Astrocyte of the spinal cord (primary cell): ENCODE measurements at regions not wholly inside any gene's neighbourhood (a gene's known extent, or its start where the extent isn't known, plus 50 kb on each side); places are given as distances from the start of the nearest gene placed in this dataset.
A peak's percentile ranks its signal among the peaks of the same experiment; 100 is the strongest.

Source experiments
- DNase-seq: peaks from one replicate; pipeline ENCODE4 v3.0.0; 2011; ENCODE audit warnings: low read depth, low spot score
- H3K4me3 ChIP-seq: 2 replicates; pipeline ENCODE4 v1.5.1; 2011; ENCODE audit warnings: low read depth, mild to moderate bottlenecking, low read length, moderate library complexity
- in situ Hi-C: cut with HindIII; loops from 2 replicates; pipeline ENCODE4 v1.10.0; 2017; ENCODE audit warnings: low sequenced_read_pairs
- TF ChIP-seq, protein P1 (sequence below): IDR thresholded peaks from 2 replicates; pipeline ENCODE4 v1.5.1; 2012; ENCODE audit warnings: low read depth, mild to moderate bottlenecking, low read length, inconsistent platforms

DNA sequence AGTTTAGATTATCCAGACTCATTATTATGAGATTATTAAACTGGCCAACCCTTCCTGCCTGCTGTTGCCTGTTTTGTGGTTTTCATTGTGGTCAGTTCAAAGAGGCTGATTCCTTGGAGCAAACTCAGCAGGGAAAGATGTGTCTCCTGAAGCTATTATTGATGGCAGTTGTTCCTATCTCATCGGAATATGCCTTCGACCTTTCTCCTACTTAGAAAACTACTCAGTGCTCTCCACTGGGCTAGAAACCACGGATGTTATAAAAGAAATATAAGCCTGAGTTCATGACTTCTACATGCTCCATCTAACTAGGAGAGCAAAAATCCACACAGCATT lies 80.2 kb upstream of the NAV2 start:
- in situ Hi-C loops, result no loop called here
- TF ChIP-seq, protein P1, sequence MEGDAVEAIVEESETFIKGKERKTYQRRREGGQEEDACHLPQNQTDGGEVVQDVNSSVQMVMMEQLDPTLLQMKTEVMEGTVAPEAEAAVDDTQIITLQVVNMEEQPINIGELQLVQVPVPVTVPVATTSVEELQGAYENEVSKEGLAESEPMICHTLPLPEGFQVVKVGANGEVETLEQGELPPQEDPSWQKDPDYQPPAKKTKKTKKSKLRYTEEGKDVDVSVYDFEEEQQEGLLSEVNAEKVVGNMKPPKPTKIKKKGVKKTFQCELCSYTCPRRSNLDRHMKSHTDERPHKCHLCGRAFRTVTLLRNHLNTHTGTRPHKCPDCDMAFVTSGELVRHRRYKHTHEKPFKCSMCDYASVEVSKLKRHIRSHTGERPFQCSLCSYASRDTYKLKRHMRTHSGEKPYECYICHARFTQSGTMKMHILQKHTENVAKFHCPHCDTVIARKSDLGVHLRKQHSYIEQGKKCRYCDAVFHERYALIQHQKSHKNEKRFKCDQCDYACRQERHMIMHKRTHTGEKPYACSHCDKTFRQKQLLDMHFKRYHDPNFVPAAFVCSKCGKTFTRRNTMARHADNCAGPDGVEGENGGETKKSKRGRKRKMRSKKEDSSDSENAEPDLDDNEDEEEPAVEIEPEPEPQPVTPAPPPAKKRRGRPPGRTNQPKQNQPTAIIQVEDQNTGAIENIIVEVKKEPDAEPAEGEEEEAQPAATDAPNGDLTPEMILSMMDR, result no peak
- peak; percentile 70 for DNase-seq
- no peak overlapping the region for H3K4me3 ChIP-seq

DNA sequence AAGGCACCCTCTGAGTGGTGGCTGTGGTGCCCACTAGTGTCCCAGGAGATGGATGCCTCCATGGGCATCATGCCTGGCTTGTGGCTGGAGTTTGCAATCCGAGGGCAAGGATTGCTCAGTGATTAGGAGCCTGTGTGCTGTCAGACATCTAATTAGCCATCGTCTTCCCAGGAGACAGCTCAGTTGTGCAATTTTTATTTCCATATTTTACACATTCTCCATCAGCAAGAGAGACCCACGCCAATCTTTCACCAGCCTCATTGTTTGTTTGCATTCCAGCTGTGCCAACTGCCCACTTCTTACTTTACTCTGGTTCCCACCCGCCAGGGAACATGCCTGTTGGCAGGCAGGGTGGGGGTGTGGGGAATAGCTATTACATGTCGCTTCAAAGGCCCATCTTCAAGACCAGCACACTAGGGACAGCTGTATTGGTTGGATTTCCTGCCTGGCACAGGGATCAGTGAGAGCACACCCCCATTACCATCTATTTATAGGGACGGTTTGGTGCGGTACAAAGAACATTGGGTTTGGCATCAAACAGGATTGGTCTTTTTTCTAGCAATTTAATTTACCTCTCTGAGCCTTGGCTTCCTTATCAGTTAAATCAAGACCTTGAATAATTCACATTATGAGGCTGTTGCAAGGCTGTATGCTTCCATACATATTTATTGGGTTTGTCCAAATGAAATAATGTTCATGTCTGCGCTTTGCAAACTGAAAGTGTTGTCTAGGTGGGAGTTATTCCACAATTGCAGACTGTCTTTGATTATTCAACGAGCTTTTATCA lies 80.7 kb upstream of the NAV2 start:
- no peak overlapping the region for H3K4me3 ChIP-seq
- peak; percentile 13 for DNase-seq
- TF ChIP-seq, protein P1, result no peak
- in situ Hi-C loops, result no loop called here

DNA sequence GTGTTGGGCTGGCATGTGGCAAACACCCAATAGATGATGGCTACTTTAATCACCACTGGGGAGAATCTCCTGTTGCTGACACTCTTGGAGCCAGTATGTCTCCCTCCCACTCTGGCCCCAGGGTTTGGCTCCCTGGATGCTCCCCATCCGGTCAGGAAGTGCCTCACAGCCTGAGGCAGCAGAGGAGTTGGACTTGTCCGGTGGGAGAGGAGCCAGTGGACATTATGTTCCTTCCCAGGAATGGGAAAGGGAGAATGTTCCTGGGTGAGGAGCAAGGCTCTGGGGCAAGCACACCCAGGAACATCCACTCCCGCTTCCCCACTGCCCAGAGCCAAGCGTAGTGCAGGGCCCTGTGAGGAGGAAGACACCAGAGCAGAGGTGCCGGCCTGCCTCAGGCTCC lies 84.6 kb upstream of the NAV2 start:
- DNase-seq, result peak; percentile 55
- in situ Hi-C loops, result no loop called here
- TF ChIP-seq, protein P1, result no peak
- H3K4me3 ChIP-seq, result no peak overlapping the region

DNA sequence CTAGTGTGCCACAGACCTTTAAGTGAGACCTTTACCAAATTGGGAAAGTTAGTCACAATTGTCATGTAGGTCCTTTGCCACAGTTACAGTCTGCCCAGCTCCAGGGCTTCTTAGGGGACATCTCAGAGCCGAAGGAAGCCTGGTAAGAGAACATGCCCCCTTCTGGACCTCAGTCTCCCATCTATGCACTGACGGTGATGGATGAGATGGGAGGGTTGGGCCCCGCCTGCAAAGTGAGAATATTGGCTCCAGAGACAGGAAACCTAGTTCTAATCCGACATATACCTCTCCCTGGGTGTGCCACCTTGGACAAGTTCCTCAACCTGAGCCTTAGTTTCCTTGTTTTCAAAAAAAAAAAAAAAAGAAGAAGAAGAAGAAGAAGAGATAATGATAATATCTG lies 85.1 kb upstream of the NAV2 start:
- in situ Hi-C loops, result no loop called here

DNA sequence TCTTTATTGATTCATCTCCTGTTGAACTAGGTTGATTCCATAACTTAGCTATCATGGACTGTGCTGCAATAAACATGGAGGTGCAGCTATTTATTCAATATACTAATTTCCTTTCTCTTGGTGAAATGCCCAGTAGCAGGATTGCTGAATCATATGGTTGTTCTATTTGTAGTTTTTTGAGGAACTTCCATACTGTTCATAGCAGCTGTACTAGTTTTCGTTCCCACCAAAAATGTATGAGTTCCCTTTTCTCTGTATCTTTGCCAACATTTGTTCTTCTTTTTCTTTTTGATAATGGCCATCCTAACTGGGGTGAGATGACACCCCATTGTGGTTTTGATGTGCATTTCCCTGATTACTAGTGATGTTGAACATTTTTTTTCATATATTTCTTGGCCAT lies 87.2 kb upstream of the NAV2 start:
- TF ChIP-seq, protein P1, result no peak
- no peak overlapping the region for H3K4me3 ChIP-seq
- no peak for DNase-seq
- in situ Hi-C loops, result no loop called here

More for the DNA sequence above, 85.1 kb upstream of the NAV2 start:
- TF ChIP-seq, protein P1, result no peak
- no peak for DNase-seq
- H3K4me3 ChIP-seq, result no peak overlapping the region

DNA sequence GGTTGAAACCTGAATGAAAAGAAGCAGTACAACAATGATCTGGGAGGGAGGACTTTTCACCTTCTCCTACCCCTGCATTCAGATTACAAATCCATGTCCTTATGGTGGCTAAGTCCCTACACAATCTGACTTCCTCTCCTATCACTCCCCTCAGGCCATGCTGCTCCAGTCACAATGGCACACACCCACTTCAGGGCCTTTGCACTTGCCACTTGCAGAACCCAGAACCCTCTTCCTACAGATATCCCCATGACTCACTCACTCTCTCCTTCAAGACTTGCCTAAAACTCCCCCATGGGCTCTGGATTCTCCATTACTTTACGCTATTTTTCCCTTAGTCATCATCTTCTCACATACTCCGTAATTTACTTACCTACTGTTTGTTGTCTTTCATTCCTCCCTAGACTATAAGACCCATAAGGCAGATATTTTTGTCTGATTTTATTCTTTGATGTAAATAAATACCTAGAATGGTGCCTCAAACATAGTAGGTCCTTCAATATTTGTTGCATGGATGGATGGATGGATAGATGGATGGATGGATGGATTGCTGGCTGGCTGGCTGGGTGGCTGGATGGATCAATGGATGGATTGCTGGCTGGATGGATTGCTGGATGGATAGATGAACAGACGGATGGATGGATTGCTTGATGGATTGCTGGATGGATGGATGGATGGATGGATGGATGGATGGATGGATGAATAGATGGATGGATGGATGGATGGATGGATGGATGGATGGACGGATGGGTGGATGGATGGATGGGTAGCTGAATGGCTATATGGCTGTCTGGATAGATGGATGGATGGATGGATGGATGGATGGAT lies 94.7 kb upstream of the NAV2 start:
- TF ChIP-seq, protein P1, result no peak
- in situ Hi-C loops, result no loop called here
- H3K4me3 ChIP-seq, result no peak overlapping the region
- DNase-seq, result no peak
